Osteoblast (primary cell): ENCODE measurements at regions not wholly inside any gene's neighbourhood (a gene's known extent, or its start where the extent isn't known, plus 50 kb on each side); places are given as distances from the start of the nearest gene placed in this dataset.
A peak's percentile ranks its signal among the peaks of the same experiment; 100 is the strongest.

Experiments used
- DNase-seq: peaks from one replicate; pipeline ENCODE4 v3.0.0; 2011; ENCODE audit warnings: low spot score, mixed read lengths; ENCODE audit not compliant: insufficient read length; ENCODE audit errors: missing footprints
- H2AFZ ChIP-seq: 2 replicates; pipeline ENCODE4 v1.6.0; 2011; ENCODE audit warnings: mild to moderate bottlenecking, low read length
- H3K27ac ChIP-seq: 2 replicates; pipeline ENCODE4 v1.5.1; 2011; ENCODE audit warnings: mild to moderate bottlenecking, low read depth, low read length, moderate library complexity
- H3K27me3 ChIP-seq: 2 replicates; pipeline ENCODE4 v1.6.0; 2012; ENCODE audit warnings: mild to moderate bottlenecking, control low read depth, inconsistent platforms, low read length, moderate library complexity; ENCODE audit not compliant: insufficient read depth
- H3K36me3 ChIP-seq: 2 replicates; pipeline ENCODE4 v1.5.1; 2011; ENCODE audit warnings: mild to moderate bottlenecking, low read length, control low read depth, moderate library complexity; ENCODE audit not compliant: insufficient read depth
- H3K4me1 ChIP-seq: 2 replicates; pipeline ENCODE4 v1.5.1; 2011; ENCODE audit warnings: mild to moderate bottlenecking, low read length, control low read depth, moderate library complexity; ENCODE audit not compliant: insufficient read depth
- H3K4me2 ChIP-seq: 2 replicates; pipeline ENCODE4 v1.6.0; 2011; ENCODE audit warnings: mild to moderate bottlenecking, low read length; ENCODE audit not compliant: insufficient read depth
- H3K4me3 ChIP-seq: fragments of 200-600 bp; sonication (generic); 3 replicates; pipeline ENCODE4 v1.5.1; 2012; ENCODE audit warnings: mild to moderate bottlenecking, low read length, inconsistent platforms; ENCODE audit not compliant: insufficient read depth
- H3K79me2 ChIP-seq: 2 replicates; pipeline ENCODE4 v1.6.0; 2012; ENCODE audit warnings: mild to moderate bottlenecking, low read length, control low read depth, inconsistent platforms; ENCODE audit not compliant: insufficient read depth
- H3K9me3 ChIP-seq: 2 replicates; pipeline ENCODE4 v1.5.1; 2011; ENCODE audit warnings: low read depth, low read length, control low read depth
- H4K20me1 ChIP-seq: 2 replicates; pipeline ENCODE4 v1.6.0; 2012; ENCODE audit warnings: mild to moderate bottlenecking, low read length, control low read depth; ENCODE audit not compliant: insufficient read depth
- TF ChIP-seq, protein P1 (sequence below): IDR thresholded peaks from 2 replicates; pipeline ENCODE4 v1.5.1; 2011; ENCODE audit warnings: mild to moderate bottlenecking, low read depth, low read length, moderate library complexity; ENCODE audit errors: extremely low read depth

DNA sequence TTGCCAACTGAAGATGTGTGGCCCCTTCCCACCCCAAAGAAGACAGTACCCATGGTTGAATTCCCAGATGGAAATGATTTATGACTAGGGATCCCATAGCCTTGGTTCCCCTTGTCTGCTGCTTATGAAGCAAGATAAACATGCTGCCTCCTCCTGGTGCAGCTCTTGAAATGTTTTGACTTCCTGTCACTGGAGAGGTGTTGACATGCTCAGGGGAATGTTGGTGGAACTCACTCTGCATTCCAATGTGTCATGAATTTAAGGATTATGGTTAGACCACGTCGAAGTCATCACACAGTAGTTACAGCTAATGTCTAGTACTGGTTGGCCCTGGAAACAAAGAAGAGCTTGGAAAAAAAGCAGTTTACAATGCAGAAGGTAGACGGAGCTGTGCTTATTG is 69.0 kb upstream of the FAM110C start:
- no peak overlapping the region for H3K27ac ChIP-seq
- TF ChIP-seq, protein P1, sequence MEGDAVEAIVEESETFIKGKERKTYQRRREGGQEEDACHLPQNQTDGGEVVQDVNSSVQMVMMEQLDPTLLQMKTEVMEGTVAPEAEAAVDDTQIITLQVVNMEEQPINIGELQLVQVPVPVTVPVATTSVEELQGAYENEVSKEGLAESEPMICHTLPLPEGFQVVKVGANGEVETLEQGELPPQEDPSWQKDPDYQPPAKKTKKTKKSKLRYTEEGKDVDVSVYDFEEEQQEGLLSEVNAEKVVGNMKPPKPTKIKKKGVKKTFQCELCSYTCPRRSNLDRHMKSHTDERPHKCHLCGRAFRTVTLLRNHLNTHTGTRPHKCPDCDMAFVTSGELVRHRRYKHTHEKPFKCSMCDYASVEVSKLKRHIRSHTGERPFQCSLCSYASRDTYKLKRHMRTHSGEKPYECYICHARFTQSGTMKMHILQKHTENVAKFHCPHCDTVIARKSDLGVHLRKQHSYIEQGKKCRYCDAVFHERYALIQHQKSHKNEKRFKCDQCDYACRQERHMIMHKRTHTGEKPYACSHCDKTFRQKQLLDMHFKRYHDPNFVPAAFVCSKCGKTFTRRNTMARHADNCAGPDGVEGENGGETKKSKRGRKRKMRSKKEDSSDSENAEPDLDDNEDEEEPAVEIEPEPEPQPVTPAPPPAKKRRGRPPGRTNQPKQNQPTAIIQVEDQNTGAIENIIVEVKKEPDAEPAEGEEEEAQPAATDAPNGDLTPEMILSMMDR = no peak
- H3K4me3 ChIP-seq = no peak overlapping the region
- H3K36me3 ChIP-seq = no peaks in the 10 kb centered on the region
- no peak overlapping the region for H3K4me2 ChIP-seq
- H4K20me1 ChIP-seq = no peaks in the 10 kb centered on the region
- no peaks in the 10 kb centered on the region for H3K79me2 ChIP-seq
- no peak overlapping the region for H2AFZ ChIP-seq
- no peak for DNase-seq
- no peaks in the 10 kb centered on the region for H3K4me1 ChIP-seq
- H3K27me3 ChIP-seq = no peaks in the 10 kb centered on the region
- no peaks in the 10 kb centered on the region for H3K9me3 ChIP-seq

DNA sequence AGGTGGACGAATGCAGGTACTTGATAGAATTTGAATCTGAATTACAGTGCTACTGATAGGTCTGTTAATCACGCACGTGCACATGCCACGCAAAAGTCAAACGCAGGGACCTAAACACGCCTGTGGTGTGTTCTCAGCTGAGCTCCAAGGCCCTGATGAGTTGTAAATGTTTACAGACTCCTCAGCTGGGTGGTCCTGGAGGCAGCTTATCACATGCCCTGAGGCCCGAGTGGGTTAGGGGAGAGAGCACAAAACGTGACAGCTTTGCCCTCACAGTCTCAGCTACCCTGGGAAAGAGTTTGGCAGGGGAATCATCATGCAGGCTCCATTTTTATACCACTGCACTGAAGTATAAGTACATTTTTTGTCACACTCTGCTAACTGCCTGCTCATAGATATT is 68.3 kb upstream of the FAM110C start:
- Histone ChIP-seq H3K4me1 (no peaks in the 10 kb centered on the region), H3K4me2 (no peak overlapping the region), H3K27me3 (no peaks in the 10 kb centered on the region), H2AFZ (no peak overlapping the region), H3K36me3 (no peaks in the 10 kb centered on the region), H4K20me1 (no peaks in the 10 kb centered on the region), H3K4me3 (no peak overlapping the region), H3K27ac (no peak overlapping the region), H3K79me2 (no peaks in the 10 kb centered on the region), H3K9me3 (no peaks in the 10 kb centered on the region)
- TF ChIP-seq, protein P1 = no peak
- no peak for DNase-seq

DNA sequence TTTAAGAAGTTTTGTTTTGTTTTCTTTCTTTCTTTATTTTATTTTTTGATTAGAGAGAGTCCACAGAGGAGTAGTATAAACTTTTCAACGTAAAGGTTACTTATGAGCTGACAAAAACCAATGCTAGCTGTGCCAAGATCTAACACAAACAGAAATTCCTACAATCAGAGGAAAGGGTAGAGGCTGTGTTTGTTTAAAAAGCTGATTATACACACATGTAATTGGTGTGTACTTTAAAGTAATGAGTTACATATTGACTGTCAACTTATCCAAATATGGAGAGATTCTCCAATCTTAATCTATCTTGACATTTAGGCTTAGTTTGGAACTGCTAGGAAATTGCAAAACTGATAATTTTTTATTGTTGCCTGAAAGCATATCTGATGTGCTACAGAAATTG is 63.7 kb upstream of the FAM110C start:
- TF ChIP-seq, protein P1 = no peak
- no peak overlapping the region for H3K4me3 ChIP-seq
- no peaks in the 10 kb centered on the region for H4K20me1 ChIP-seq
- DNase-seq = no peak
- H3K4me2 ChIP-seq = no peak overlapping the region
- no peaks in the 10 kb centered on the region for H3K36me3 ChIP-seq
- no peaks in the 10 kb centered on the region for H3K27me3 ChIP-seq
- no peaks in the 10 kb centered on the region for H3K79me2 ChIP-seq
- H3K9me3 ChIP-seq = no peaks in the 10 kb centered on the region
- H3K27ac ChIP-seq = no peak overlapping the region
- H3K4me1 ChIP-seq = no peaks in the 10 kb centered on the region
- H2AFZ ChIP-seq = no peak overlapping the region

DNA sequence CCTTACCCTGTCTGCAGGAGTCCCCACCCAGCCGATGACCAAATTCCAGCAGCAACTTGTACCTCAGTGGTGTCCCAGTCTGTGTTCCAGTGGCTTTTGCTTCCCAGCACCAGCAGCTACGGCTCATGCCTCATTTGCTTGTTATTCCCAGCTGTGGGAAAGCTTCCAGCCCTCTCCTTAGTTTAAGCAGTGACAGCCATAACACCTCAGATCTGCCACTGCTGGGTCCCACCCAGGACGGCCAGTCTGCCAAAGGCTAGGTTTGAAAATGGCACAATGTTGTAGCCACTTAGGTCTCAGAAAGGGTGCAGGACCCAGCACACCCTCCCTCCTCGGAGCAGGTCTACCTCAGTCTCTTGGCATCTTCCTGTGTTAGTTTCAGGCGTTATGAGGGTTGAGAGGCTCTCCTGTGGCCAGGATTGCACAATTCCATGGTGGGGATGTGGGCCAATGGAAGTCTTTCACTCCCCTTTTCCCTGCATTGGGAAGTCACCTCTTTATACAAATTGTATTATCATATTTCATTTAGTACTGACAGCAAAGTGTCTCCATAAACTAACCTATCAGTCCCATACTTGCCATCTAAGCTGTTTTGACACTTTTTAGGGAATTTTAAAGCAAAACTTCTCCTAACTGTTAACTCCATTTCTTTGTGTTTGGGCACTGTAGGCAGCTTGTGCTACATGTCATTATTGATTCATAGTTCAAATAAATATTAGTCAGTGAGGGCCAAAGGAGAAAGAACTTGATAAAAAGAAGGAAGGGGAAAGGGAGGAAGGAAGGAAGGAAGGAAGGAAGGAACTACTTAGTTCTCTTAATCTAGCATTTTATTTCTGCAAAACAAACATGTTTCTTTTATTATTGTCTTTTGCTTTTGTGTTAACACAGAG is 62.9 kb upstream of the FAM110C start:
- Histone ChIP-seq H3K4me2 (no peak overlapping the region), H2AFZ (no peak overlapping the region), H3K79me2 (no peaks in the 10 kb centered on the region), H3K27me3 (no peaks in the 10 kb centered on the region), H3K9me3 (no peaks in the 10 kb centered on the region), H3K4me3 (no peak overlapping the region), H3K4me1 (no peaks in the 10 kb centered on the region), H4K20me1 (no peaks in the 10 kb centered on the region), H3K27ac (no peak overlapping the region), H3K36me3 (no peaks in the 10 kb centered on the region)
- DNase-seq = peak; percentile 36
- TF ChIP-seq, protein P1 = no peak
